A673 (cell line): ENCODE measurements at regions not wholly inside any gene's neighbourhood (a gene's known extent, or its start where the extent isn't known, plus 50 kb on each side); places are given as distances from the start of the nearest gene placed in this dataset.

Experiments
- BruUV-seq: library from RNA; stranded (reverse); fragments of 400-500 nt; replicated peaks from 2 replicates; lab custom pipeline; 2021; lab: Mats Ljungman, UMichigan
- CTCF ChIA-PET: fragments of 300-600 bp; sonication (Branson Sonifier 250); formaldehyde crosslinking; loops from one replicate; lab custom pipeline; 2022; ENCODE audit warnings: antibody characterized with exemption; lab: Charles Lee
- POLR2A ChIA-PET: fragments of 300-600 bp; sonication (Branson Sonifier 250); formaldehyde crosslinking; loops from one replicate; lab custom pipeline; 2022; ENCODE audit warnings: antibody characterized with exemption; ENCODE audit not compliant: low non-redundant PET; lab: Charles Lee
- DNase-seq: peaks from one replicate; pipeline ENCODE4 v3.0.0-alpha.2; 2015; ENCODE audit warnings: low spot score
- H3K27ac ChIP-seq: fragments of 200-600 bp; sonication (generic); 2 replicates; pipeline ENCODE4 v1.5.1; 2016; ENCODE audit warnings: mixed run types, low read depth, mild to moderate bottlenecking, mixed read lengths, antibody characterized with exemption, low read length; ENCODE audit not compliant: poor library complexity, severe bottlenecking
- H3K27me3 ChIP-seq: fragments of 200-600 bp; sonication (generic); replicated peaks from 2 replicates; pipeline ENCODE4 v1.6.1; 2017; ENCODE audit warnings: mixed run types, low read depth, mild to moderate bottlenecking, mixed read lengths, antibody characterized with exemption, low read length; ENCODE audit not compliant: insufficient read depth, poor library complexity
- H3K36me3 ChIP-seq: fragments of 200-600 bp; sonication (generic); 2 replicates; pipeline ENCODE4 v1.6.1; 2016; ENCODE audit warnings: mixed run types, mild to moderate bottlenecking, mixed read lengths, antibody characterized with exemption, low read length; ENCODE audit not compliant: insufficient read depth, poor library complexity, severe bottlenecking
- H3K4me1 ChIP-seq: fragments of 200-600 bp; sonication (generic); 2 replicates; pipeline ENCODE4 v1.6.1; 2017; ENCODE audit warnings: mixed run types, mild to moderate bottlenecking, mixed read lengths, antibody characterized with exemption, low read length; ENCODE audit not compliant: insufficient read depth, poor library complexity, severe bottlenecking
- H3K4me3 ChIP-seq: fragments of 200-600 bp; sonication (generic); 2 replicates; pipeline ENCODE4 v1.5.1; 2016; ENCODE audit warnings: low read depth, mixed run types, mild to moderate bottlenecking, mixed read lengths, low read length; ENCODE audit not compliant: poor library complexity, severe bottlenecking
- H3K9me3 ChIP-seq: fragments of 200-600 bp; sonication (generic); 2 replicates; pipeline ENCODE4 v1.6.1; 2016; ENCODE audit warnings: mixed run types, low read depth, mild to moderate bottlenecking, mixed read lengths, antibody characterized with exemption, low read length; ENCODE audit not compliant: poor library complexity, severe bottlenecking
- EZH2 ChIP-seq: fragments of 200-600 bp; sonication (generic); IDR thresholded peaks from 2 replicates; pipeline ENCODE4 v1.6.1; 2017; ENCODE audit warnings: borderline replicate concordance, low read depth, mild to moderate bottlenecking, mixed read lengths, antibody characterized with exemption, low read length; ENCODE audit not compliant: poor library complexity, severe bottlenecking
- intact Hi-C: fragments of 100-400 bp; cut with micrococcal nuclease; formaldehyde crosslinking; loops from one replicate; pipeline ENCODE4 v1.10.0; 2022; ENCODE audit not compliant: unreplicated experiment
- TF ChIP-seq, protein P1 (sequence below): fragments of 300-800, 200-600 bp; sonication (generic); conservative IDR thresholded peaks from 2 replicates; pipeline ENCODE4 v1.5.1; 2017; ENCODE audit warnings: low read depth, mild to moderate bottlenecking, antibody characterized with exemption, low read length, moderate library complexity, mixed read lengths

DNA sequence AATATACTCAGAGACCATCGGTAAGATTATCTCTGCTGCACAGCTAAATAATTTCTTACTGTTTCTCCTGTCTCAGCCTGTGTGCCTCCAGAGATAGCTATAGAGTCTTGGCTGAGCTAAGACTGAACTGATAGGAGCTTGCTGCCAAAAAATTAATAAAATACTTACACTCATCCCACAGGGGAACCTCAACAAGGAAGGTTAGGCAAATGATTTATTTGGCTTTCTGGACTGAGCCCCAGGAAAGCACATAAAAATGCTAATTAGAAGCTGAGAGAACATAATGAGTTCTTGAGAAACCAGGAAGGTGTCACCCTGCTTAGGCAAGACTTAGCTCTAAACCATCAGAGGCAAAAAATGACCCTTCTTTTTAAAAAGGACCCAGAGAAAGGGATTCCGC is 534.5 kb downstream of the TNS3 start:
- ChIA-PET CTCF (no interaction called here), POLR2A (no interaction called here)
- no peak overlapping the region for H3K4me3 ChIP-seq
- no TSS peak for BruUV-seq
- peaks cover 22% of the 10 kb centered on the region for H3K4me1 ChIP-seq
- H3K27ac ChIP-seq, result no peak overlapping the region
- intact Hi-C loops, result no loop called here
- no peaks in the 10 kb centered on the region for H3K27me3 ChIP-seq
- no peaks in the 10 kb centered on the region for H3K9me3 ChIP-seq
- peak; percentile 78 for DNase-seq
- TF ChIP-seq, protein P1, sequence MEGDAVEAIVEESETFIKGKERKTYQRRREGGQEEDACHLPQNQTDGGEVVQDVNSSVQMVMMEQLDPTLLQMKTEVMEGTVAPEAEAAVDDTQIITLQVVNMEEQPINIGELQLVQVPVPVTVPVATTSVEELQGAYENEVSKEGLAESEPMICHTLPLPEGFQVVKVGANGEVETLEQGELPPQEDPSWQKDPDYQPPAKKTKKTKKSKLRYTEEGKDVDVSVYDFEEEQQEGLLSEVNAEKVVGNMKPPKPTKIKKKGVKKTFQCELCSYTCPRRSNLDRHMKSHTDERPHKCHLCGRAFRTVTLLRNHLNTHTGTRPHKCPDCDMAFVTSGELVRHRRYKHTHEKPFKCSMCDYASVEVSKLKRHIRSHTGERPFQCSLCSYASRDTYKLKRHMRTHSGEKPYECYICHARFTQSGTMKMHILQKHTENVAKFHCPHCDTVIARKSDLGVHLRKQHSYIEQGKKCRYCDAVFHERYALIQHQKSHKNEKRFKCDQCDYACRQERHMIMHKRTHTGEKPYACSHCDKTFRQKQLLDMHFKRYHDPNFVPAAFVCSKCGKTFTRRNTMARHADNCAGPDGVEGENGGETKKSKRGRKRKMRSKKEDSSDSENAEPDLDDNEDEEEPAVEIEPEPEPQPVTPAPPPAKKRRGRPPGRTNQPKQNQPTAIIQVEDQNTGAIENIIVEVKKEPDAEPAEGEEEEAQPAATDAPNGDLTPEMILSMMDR, result no peak
- no peak for TF ChIP-seq EZH2
- no peaks in the 10 kb centered on the region for H3K36me3 ChIP-seq

DNA sequence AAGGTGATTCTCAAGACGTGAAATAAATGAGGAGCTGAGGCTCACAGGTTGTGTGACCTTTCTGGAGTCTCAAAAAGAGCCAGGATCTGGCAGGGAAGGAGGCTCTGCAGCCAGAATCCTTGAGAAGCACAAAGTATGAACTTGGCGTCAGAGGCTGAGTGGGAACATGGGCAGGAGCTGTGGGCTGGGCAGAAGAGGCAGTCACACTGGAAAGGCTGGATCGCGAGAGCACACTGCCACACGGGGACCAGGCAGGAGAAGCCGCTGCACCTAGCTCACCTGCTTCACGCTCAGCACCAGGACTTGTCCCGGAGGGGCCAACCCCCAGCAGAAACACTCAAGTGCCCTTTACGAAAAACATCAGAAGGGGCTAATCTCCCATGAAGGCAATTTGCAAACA is 535.0 kb downstream of the TNS3 start:
- POLR2A ChIA-PET, result no interaction called here

DNA sequence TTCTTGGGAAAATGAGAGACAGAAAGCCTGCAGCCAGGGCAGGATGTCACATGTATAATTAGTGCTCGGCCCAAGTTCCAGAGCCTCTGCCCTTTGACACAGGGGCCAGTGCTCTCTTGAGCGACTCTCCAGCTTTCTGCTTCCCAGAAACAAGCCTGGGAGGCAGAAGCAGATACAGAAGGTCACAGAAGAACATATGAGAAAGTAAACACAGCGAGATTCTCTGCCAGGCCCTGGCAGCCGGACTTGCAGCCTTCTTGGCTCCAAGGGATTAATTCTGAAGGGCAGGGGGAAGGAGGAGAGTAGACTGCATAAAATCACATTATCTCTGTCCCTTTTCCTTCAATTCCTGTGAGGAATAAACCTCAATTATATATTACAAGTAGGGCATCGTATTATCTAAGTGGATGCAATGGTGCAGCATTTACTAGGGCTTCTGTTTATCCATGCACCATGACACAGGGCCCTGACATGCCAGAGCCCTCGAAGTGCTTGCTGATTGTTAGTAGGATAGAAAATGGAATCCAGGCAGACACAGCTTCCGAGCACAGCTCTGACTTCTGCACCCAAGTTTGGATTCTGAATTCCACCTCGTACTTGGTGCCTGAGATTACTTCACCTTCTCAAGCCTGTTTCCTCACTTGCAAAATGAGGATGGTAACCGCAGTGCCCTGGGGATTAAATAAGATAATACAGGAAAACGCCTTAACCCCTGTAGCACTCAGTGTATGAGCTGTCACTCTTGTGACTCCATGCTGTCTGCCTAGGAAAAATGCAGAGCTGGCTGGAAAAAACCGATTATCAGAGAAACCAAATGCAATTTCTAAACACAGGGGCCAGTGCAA is 536.5 kb downstream of the TNS3 start:
- no peaks in the 10 kb centered on the region for H3K36me3 ChIP-seq
- no TSS peak for BruUV-seq
- DNase-seq, result peak; percentile 70
- TF ChIP-seq, protein P1, result no peak
- no peak for TF ChIP-seq EZH2
- no peak overlapping the region for H3K27ac ChIP-seq
- H3K9me3 ChIP-seq, result no peaks in the 10 kb centered on the region
- ChIA-PET CTCF (interaction anchor here (0.6 kb wide), 1 partner anchor 137 kb away, joined by 6 read pairs; no protein-coding TSS in a partner anchor), POLR2A (no interaction called here)
- peaks cover 22% of the 10 kb centered on the region for H3K4me1 ChIP-seq
- intact Hi-C loops, result no loop called here
- no peak overlapping the region for H3K4me3 ChIP-seq
- no peaks in the 10 kb centered on the region for H3K27me3 ChIP-seq

More for the DNA sequence above, 535.0 kb downstream of the TNS3 start:
- no peak overlapping the region for H3K27ac ChIP-seq
- CTCF ChIA-PET, result no interaction called here
- H3K4me3 ChIP-seq, result no peak overlapping the region
- no peaks in the 10 kb centered on the region for H3K36me3 ChIP-seq
- intact Hi-C loops, result no loop called here
- peaks cover 22% of the 10 kb centered on the region for H3K4me1 ChIP-seq
- BruUV-seq, result no TSS peak
- no peaks in the 10 kb centered on the region for H3K27me3 ChIP-seq
- DNase-seq, result peak; percentile 17
- no peaks in the 10 kb centered on the region for H3K9me3 ChIP-seq
- no peak for TF ChIP-seq EZH2
- TF ChIP-seq, protein P1, result no peak
